HG02623 (cell line): ENCODE measurements at regions not wholly inside any gene's neighbourhood (a gene's known extent, or its start where the extent isn't known, plus 50 kb on each side); places are given as distances from the start of the nearest gene placed in this dataset.

Experiments used
- ATAC-seq: cut with Tn5 transposase; IDR thresholded peaks from one replicate; pipeline ENCODE4 v1.9.1; 2021; ENCODE audit warnings: moderate library complexity; ENCODE audit not compliant: unreplicated experiment

- ATAC-seq, result no peak
Observed at GRCh38 chr2:186068139-186068801, 329.7 kb downstream of the FSIP2 start.

DNA sequence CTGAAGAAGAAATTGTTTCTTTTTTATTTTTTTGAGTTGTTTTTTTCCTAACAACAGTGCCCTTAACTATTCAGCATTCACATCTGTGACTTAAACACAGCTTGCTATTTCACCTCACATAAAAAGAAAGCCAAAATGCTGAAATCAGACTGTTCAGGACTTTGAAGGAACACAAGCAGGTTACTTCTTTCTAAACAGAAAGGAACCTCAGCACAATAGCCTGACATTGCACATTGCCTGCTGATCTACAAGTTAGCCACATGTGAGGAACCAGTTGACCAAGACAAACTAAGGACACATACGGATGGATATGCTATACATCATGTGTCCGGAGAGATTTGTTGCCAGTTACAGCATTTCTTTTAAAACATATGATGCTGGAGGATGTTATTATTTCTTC lies 331.1 kb downstream of the FSIP2 start:
- no peak for ATAC-seq

- no peak for ATAC-seq
Observed at GRCh38 chr2:186085226-186085625, 346.6 kb downstream of the FSIP2 start.

GRCh38 chr2:186093174-186093573 lies 354.6 kb downstream of the FSIP2 start:
- ATAC-seq, result no peak

DNA sequence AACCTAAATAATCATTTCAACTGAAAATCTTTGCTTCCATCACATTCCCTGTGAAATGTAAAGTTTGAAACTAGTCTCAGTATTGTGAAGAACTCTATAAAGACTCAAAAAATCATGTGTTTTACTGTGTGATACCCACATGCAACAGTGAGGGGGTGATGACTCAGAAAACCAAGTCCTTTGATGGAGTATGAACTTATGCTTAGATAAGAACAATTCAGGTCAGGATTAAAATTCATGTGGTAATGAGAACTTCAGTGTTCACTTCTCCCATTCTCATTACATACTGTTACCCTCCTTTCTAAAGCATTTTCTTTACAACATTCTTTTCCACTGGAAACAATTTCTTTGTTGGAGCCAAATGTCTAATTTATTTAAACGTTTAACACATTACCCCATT lies 360.2 kb downstream of the FSIP2 start:
- ATAC-seq, result no peak

GRCh38 chr2:186099826-186100225 lies 361.2 kb downstream of the FSIP2 start:
- no peak for ATAC-seq

DNA sequence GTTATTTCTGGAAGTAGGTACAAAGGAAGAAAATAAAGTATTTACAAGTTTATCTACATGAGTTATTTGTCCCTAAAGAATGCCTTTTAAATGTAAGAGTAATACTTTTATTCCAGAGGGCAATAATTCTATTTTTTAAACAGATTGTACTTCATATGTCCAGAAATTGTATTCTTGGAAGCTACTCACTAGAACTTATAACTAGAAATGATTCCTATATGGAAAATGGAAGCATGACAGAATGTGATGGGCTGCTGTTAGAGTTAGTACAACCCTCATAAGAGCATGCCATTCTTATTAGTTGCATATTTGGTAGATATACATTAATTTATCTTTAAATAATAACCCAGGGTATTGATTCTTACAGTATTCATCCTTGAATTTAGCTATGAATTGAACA lies 362.0 kb downstream of the FSIP2 start:
- no peak for ATAC-seq

DNA sequence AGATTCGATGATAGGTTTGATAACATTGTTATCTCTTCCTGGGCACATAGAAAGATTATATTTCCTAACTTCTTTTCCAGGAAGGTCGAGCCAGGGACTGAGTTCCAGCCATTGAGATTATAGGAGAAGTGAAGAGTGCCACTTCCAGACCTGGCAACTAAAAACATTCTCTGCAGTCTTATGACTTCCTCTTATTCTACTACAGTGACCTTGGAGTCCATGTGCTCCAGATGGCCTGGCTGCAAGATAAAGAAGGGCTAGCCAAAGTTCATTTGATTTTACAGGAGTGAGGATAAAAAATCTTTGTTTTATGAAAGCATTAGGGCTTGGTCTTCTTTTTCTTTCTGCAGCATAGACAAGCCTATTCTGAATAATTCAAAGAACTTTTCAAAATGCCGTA lies 363.0 kb downstream of the FSIP2 start:
- ATAC-seq, result no peak

- ATAC-seq, result no peak
Observed at GRCh38 chr2:186103276-186103675, 364.7 kb downstream of the FSIP2 start.

DNA sequence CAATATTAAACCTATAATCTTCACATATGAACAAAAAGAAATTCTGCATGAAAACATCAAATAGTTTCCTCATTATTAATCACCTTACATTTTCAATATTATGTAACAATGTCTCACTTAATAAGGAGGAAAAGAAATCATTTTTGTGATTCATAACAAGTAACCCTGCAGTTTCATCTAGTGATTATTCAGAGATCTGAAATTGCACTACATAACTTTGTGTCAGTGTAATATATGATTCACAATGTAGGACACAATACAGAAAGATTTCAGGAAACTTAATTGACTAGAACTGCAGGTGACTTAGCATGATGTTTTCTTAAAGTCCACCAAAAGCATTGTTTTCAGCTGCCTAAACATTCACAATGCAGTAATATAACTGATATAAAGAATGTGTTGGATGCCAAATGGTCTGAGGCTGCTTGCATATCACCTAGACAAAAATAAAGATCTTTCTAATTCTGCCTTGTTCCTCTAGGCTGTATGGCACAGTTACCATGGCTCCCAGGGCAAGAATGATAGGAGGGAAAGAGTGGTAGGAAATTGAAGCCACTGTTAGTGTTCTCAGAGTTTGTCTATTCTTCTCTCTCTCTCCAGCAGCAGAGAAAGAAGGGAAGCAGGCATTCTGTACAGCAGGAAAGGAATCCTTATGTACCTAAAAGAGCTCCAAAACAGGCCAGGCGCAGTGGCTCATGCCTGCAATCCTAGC lies 366.6 kb downstream of the FSIP2 start:
- ATAC-seq, result no peak

DNA sequence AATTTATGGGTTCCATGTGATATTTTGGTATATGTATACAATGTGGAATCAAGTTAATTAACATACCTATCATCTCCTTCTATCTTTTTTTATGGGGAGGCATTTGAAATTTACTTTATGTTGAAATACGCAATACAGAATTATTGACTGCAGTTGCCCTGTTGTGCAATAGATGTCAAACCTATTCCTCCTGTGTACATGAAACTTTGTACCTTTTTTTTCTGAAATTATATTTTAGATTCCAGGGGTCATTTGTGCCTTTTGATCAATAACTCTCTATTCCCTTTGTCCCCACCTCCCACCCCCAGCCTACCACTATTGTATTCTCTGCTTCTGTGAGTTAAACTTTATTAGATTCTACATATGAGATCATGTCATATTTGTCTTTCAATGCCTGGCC lies 369.9 kb downstream of the FSIP2 start:
- no peak for ATAC-seq

- ATAC-seq, result no peak
Observed at GRCh38 chr2:186113284-186113683, 372.8 kb upstream of the ZC3H15 start.

DNA sequence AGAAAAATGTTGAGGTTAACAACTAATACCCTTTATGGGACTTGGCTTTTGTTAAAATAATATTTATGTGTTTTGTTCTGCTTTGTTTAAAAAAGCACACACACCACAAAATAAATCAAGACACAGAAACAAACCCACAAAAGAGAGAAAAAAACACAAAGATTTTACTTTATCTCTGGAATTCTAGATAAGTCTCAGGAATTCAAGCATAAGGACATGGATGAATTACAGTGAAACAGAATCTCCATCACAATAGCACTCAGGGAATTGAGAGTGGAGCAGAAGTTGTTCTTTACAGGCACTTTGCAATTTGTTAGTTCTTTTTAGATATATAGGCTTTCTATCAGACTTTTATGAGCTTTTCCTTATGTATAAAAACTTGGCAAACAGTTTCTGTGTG lies 360.9 kb upstream of the ZC3H15 start:
- no peak for ATAC-seq

GRCh38 chr2:186125625-186126024 lies 360.4 kb upstream of the ZC3H15 start:
- ATAC-seq, result no peak

DNA sequence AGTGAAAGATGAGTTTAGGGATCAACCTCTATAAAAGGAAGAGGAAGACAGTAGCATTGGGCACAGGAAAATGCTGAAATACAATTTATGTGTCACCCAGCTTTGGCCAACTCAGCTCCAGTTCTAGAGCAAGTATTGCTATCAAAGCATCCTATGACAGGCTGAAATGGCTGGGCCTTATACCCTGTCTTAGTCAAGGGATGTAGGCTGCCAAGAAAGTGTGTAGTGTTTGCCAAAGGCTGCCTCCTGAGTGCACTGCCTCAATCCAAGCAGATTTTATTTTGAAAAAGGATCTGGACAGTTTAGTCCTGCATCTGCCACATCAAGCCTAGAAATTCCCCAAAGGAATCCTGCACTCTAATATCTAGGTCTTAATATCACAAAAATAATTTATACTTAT lies 359.9 kb upstream of the ZC3H15 start:
- no peak for ATAC-seq

DNA sequence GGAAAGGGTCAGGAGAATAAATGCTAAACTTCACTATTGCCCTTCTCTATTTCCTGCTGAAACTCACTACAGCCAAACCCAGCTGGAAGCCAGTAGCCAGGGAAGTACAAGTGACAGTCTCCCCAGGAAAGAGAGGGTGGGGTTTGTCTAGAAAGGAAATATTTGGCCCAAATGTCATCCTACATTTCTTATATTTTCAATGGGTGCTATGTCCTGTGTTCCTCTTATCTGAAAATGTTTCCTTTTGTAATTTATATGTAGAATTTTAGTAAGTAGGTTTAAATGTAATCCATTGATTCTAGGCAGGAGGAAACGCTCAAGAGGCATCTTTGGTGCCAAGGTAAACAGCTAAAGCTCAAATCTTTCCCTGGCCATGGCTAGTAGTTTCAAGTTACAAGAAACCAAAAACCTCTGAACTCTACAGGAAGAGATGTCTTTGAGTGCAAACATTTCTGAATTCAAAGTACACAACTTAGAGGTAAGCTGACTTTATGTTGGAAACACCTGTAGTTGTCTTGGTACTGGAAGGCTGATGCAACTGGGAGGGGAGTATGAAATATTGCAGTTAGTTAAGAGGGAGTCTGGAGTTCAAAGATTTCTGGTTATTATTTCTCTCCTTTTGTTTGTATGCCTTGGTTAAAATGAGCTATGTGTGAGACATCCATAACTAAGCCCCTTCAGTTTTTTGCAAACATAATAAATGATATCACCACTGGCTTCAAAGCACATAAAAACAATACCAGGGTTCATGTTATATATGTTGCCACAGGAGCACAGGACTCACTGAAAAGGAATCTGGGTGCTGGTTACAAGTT lies 356.1 kb upstream of the ZC3H15 start:
- no peak for ATAC-seq

- ATAC-seq, result no peak
Observed at GRCh38 chr2:186130748-186131641, 355.1 kb upstream of the ZC3H15 start.

DNA sequence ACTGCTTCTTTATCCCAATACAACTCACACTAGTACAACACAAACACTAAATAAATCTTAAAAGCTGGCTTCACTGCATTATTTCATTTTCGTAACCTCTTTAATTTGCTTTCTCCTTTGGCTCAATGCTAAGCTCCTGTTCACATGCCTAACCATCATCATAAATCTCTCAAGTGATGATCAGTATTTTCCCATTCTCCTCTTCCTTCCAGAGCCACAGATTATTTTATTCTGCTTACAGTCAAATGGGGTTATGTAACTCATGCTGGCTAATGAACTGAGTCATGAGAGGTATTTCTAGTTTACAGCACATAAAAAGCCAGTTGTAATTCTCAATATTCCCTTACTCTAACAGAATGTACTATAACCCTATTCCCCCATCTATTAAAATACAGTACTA lies 350.4 kb upstream of the ZC3H15 start:
- no peak for ATAC-seq

GRCh38 chr2:186136860-186137259 lies 349.2 kb upstream of the ZC3H15 start:
- ATAC-seq, result no peak

- no peak for ATAC-seq
Observed at GRCh38 chr2:186138845-186139244, 347.2 kb upstream of the ZC3H15 start.

- ATAC-seq, result no peak
Observed at GRCh38 chr2:186159101-186159500, 327.0 kb upstream of the ZC3H15 start.
